ENCODE measurements at regions not wholly inside any gene's neighbourhood (a gene's known extent, or its start where the extent isn't known, plus 50 kb on each side); places are given as distances from the start of the nearest gene placed in this dataset.

GRCh38 chr20:57952136-57952535 is 242.3 kb upstream of the PMEPA1 start:
- no peak for TF ChIP-seq CTCF (IDR thresholded peaks at IDR 0.05; ENCODE audit: low read depth, low read length)
- DNase-seq (ENCODE audit: extremely low read depth, low read depth), result no peak

- no peak for TF ChIP-seq CTCF (IDR thresholded peaks at IDR 0.05; ENCODE audit: low read depth, low read length)
- no peak for DNase-seq (ENCODE audit: extremely low read depth, low read depth)
Observed at GRCh38 chr20:57951549-57951948, 241.7 kb upstream of the PMEPA1 start.

- no peak for TF ChIP-seq CTCF (IDR thresholded peaks at IDR 0.05; ENCODE audit: low read depth, low read length)
- no peak for DNase-seq (ENCODE audit: extremely low read depth, low read depth)
Observed at GRCh38 chr20:57950764-57951485, 241.1 kb upstream of the PMEPA1 start.

GRCh38 chr20:57948180-57948955 is 238.6 kb upstream of the PMEPA1 start:
- TF ChIP-seq CTCF (IDR thresholded peaks at IDR 0.05; ENCODE audit: low read depth, low read length), result no peak
- no peak for DNase-seq (ENCODE audit: extremely low read depth, low read depth)

GRCh38 chr20:57947421-57948179 is 237.8 kb upstream of the PMEPA1 start:
- TF ChIP-seq CTCF (IDR thresholded peaks at IDR 0.05; ENCODE audit: low read depth, low read length), result peak; percentile 11
- DNase-seq (ENCODE audit: extremely low read depth, low read depth), result peak; percentile 78

GRCh38 chr20:57946559-57947315 is 236.9 kb upstream of the PMEPA1 start:
- DNase-seq (ENCODE audit: extremely low read depth, low read depth), result no peak
- no peak for TF ChIP-seq CTCF (IDR thresholded peaks at IDR 0.05; ENCODE audit: low read depth, low read length)
